ENCODE measurements at regions not wholly inside any gene's neighbourhood (a gene's known extent, or its start where the extent isn't known, plus 50 kb on each side); places are given as distances from the start of the nearest gene placed in this dataset.

- Mint-ChIP-seq H3K36me3 (ENCODE audit: low read depth) (peaks cover 2% of the 10 kb centered on the region), H3K27me3 (ENCODE audit: insufficient read depth) (no peaks in the 10 kb centered on the region), H3K4me3 (no peak overlapping the region), H3K9me3 (peaks cover 39% of the 10 kb centered on the region), H3K4me1 (no peaks in the 10 kb centered on the region), H3K27ac (no peak overlapping the region)
- Histone ChIP-seq H3K9me3 (ENCODE audit: control insufficient read depth, low read length) (peaks cover 18% of the 10 kb centered on the region), H3K27ac (ENCODE audit: low read depth, low read length) (no peak overlapping the region), H3K9ac (ENCODE audit: extremely low read depth, low read length, poor library complexity, severe bottlenecking) (no peak overlapping the region), H3K27me3 (ENCODE audit: control insufficient read depth, insufficient read depth, low read length, poor library complexity, severe bottlenecking) (no peaks in the 10 kb centered on the region), H3K4me1 (ENCODE audit: control insufficient read depth, insufficient read depth, low read length) (no peaks in the 10 kb centered on the region), H3K36me3 (ENCODE audit: control insufficient read depth, insufficient read depth, low read length) (no peaks in the 10 kb centered on the region), H3K4me3 (ENCODE audit: low read length) (no peak overlapping the region)
- no peak for TF ChIP-seq CTCF (conservative IDR thresholded peaks at IDR 0.05)
- DNase-seq: no peak
- WGBS, 2 experiments (ENCODE audit: insufficient coverage in 1 of 2, insufficient read length in 1 of 2): 90% methylated on average over 2 of the region's 2 CpGs; no CpG with 5 or more reads in 1 of the 2 experiments
These were observed 399.9 kb upstream of the ZFHX3 start for GRCh38 chr16:73447846-73448245.

GRCh38 chr16:73434621-73435020, 386.7 kb upstream of the ZFHX3 start:
- H3K4me1 Mint-ChIP-seq: peaks cover 27% of the 10 kb centered on the region
- WGBS, 2 experiments (ENCODE audit: insufficient coverage in 1 of 2, insufficient read length in 1 of 2): 92 to 98% methylated on average over 5 of the region's 5 CpGs
- no peak overlapping the region for H3K4me3 ChIP-seq (ENCODE audit: low read length)
- TF ChIP-seq CTCF (conservative IDR thresholded peaks at IDR 0.05): no peak
- H3K27me3 Mint-ChIP-seq (ENCODE audit: insufficient read depth): no peaks in the 10 kb centered on the region
- H3K9me3 Mint-ChIP-seq: no peaks in the 10 kb centered on the region
- no peaks in the 10 kb centered on the region for H3K36me3 Mint-ChIP-seq (ENCODE audit: low read depth)
- no peak overlapping the region for H3K27ac Mint-ChIP-seq
- H3K27ac ChIP-seq (ENCODE audit: low read depth, low read length): no peak overlapping the region
- no peaks in the 10 kb centered on the region for H3K27me3 ChIP-seq (ENCODE audit: control insufficient read depth, insufficient read depth, low read length, poor library complexity, severe bottlenecking)
- no peak overlapping the region for H3K9ac ChIP-seq (ENCODE audit: extremely low read depth, low read length, poor library complexity, severe bottlenecking)
- no peak overlapping the region for H3K4me3 Mint-ChIP-seq
- no peaks in the 10 kb centered on the region for H3K9me3 ChIP-seq (ENCODE audit: control insufficient read depth, low read length)
- H3K4me1 ChIP-seq (ENCODE audit: control insufficient read depth, insufficient read depth, low read length): peaks cover 16% of the 10 kb centered on the region
- no peaks in the 10 kb centered on the region for H3K36me3 ChIP-seq (ENCODE audit: control insufficient read depth, insufficient read depth, low read length)
- no peak for DNase-seq

- Histone ChIP-seq H3K27me3 (ENCODE audit: control insufficient read depth, insufficient read depth, low read length, poor library complexity, severe bottlenecking) (no peaks in the 10 kb centered on the region), H3K4me1 (ENCODE audit: control insufficient read depth, insufficient read depth, low read length) (peaks cover 16% of the 10 kb centered on the region), H3K27ac (ENCODE audit: low read depth, low read length) (no peak overlapping the region), H3K9ac (ENCODE audit: extremely low read depth, low read length, poor library complexity, severe bottlenecking) (no peak overlapping the region), H3K9me3 (ENCODE audit: control insufficient read depth, low read length) (no peaks in the 10 kb centered on the region), H3K36me3 (ENCODE audit: control insufficient read depth, insufficient read depth, low read length) (no peaks in the 10 kb centered on the region), H3K4me3 (ENCODE audit: low read length) (no peak overlapping the region)
- no peak for TF ChIP-seq CTCF (conservative IDR thresholded peaks at IDR 0.05)
- Mint-ChIP-seq H3K4me1 (peaks cover 27% of the 10 kb centered on the region), H3K36me3 (ENCODE audit: low read depth) (no peaks in the 10 kb centered on the region), H3K4me3 (no peak overlapping the region), H3K27ac (no peak overlapping the region), H3K27me3 (ENCODE audit: insufficient read depth) (no peaks in the 10 kb centered on the region), H3K9me3 (no peaks in the 10 kb centered on the region)
- 80 to 85% methylated on average over 13 to 16 of the region's 16 CpGs for WGBS, 2 experiments (ENCODE audit: insufficient coverage in 1 of 2, insufficient read length in 1 of 2)
- DNase-seq: no peak
These were observed 385.9 kb upstream of the ZFHX3 start for GRCh38 chr16:73433731-73434307.

Data from endodermal cell (in vitro differentiated cells).